Stimulated activated CD8-positive, alpha-beta memory T cell treated with anti-CD3 and anti-CD28 coated beads, Interleukin-7, amount 100 ng/mL, for 24 hours (primary cell): ENCODE measurements at regions not wholly inside any gene's neighbourhood (a gene's known extent, or its start where the extent isn't known, plus 50 kb on each side); places are given as distances from the start of the nearest gene placed in this dataset.

ENCODE experiments used
- DNase-seq: peaks from one replicate; pipeline ENCODE4 v3.0.0-alpha.2; 2020; ENCODE audit warnings: low read depth

DNA sequence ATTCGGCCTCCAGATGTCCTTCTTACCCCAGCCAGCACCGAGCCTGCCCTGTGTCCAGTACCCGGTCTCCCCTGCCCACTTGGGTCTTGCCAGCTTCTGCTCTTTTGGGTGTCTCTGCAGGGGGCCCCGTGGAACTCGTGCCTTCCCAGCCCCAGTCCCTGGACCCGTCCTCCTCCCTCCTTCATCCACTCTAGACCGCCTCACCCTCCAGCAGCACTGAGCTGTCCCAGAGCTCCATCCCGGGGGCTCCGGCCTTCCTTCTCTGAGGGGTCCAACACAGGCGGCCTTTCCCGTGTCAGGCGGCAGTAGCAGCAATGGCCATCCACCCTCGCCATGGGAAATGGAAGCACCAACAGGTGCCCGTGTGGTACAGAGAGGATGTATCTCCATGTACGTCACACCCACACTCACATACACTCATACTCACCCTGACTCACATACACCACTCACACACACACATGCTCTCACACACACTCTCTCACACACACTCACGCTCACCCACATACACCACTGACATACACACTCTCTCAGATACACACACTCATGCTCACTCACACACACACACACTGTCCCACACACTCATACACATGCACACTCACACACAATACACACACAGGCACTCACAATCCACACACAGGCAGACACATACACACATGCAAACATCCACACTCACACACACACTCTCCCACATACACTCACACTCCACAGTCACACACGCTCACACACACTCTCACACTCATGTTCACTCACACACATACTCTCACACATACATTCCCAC, 827.5 kb upstream of the SALL3 start:
- no peak for DNase-seq

DNA sequence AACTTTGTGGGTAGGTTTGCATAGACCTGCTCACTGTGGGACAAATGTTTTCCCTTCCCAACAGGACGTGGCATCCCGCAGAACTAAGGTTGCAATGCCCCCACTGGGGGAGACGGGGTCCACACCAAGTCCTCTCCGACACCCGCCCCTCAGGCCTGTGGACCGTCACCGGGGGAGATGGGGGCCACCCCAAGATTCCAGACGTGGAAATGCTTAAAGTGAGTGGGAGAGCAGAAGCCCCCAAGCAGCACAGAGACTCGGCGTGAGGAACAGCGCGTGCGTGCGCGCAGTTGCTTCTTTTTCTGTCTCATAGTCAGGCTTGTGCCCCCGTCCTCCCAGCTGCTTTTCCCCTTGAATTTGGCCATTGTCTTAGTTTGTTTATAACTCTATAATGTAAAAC, 826.3 kb upstream of the SALL3 start:
- no peak for DNase-seq

DNA sequence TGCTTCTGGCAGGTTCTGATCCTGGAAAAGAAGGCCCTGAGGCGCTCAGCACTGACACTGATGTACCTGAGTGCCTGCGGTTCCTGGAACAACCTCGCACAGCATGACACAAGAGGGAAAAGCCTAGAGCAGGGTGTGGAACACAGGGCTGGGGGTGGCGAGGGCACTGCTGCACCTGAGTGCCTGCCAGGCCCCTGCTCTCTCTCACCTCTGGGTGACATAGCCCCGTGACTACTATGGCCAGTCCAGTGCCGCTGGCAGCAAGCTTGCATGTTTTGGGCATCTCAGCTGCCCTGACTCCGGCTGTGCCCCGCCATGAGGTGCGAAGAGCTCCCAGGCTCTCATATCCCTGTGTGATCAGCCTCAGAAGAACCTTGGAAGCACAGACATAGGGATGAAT, 825.2 kb upstream of the SALL3 start:
- DNase-seq, result no peak

DNA sequence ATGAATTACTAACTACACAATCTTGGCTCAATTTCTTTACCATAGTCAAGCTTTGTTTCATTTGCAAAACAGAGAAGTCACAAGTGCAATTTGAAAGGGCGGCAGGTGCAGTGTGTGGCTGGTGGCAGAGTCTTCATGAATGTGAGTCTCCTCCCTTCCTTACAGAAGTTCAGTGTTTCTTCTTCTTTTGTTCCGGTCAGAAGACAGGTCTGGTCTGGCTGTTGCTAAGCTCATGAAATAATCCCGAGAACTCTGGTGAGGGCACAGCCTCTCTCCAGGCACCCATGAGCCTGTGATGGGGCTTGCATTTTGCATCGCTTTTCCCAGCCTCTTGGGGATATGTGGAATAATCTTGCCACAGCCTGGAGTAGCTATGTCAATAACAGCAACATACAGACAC, 824.8 kb upstream of the SALL3 start:
- no peak for DNase-seq

DNA sequence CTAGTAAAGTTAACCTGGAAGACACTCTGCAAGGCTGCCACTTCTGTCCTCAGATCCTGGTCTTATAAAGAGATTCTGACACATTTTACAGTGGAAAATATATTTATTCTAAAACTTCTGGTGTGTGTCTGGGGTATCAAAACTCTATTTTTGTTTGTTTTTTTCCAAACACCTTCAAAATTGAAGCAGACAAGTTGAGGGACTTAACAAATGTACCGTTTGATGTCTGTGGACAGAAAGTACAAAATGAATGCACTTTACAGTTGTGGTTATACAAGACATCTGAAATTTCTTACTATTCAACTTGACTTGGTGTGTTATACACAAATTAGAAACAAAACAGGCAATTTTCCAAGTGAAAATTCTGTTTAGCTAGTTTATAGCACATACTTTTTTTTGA, 823.2 kb upstream of the SALL3 start:
- no peak for DNase-seq

DNA sequence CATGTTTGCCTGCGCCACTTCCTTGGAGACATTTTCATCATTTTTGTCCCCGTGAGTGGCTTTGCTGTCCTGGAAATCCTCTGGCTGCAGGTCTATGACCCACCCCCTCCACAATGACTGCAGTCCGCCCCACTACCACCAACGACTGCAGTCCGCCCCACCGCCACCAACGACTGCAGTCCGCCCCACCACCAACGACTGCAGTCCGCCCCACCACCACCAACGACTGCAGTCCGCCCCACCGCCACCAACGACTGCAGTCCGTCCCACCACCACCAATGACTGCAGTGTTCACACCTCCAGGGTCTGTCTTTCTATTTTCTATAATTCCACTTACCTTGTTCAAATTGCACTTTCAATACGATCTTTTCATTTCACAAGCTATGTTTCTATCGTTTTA, 820.7 kb upstream of the SALL3 start:
- DNase-seq, result no peak

DNA sequence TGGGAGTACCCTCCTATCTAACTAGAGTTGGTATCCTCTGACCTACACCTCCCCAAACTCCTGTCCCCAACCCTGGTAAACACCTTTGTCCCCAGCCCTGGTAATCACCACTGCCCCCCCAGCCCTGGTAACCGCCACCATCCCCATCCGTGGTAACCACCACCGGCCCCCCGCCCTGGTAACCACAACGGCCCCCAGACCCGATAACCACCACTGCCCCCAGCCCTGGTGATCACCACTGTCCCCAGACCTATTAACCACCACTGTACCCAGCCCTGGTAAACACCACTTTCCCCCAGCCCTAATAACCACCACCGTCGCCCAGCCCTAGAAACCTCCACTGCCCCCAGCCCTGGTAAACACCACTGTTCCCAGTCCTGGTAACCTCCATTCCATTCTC, 820.2 kb upstream of the SALL3 start:
- DNase-seq, result no peak

DNA sequence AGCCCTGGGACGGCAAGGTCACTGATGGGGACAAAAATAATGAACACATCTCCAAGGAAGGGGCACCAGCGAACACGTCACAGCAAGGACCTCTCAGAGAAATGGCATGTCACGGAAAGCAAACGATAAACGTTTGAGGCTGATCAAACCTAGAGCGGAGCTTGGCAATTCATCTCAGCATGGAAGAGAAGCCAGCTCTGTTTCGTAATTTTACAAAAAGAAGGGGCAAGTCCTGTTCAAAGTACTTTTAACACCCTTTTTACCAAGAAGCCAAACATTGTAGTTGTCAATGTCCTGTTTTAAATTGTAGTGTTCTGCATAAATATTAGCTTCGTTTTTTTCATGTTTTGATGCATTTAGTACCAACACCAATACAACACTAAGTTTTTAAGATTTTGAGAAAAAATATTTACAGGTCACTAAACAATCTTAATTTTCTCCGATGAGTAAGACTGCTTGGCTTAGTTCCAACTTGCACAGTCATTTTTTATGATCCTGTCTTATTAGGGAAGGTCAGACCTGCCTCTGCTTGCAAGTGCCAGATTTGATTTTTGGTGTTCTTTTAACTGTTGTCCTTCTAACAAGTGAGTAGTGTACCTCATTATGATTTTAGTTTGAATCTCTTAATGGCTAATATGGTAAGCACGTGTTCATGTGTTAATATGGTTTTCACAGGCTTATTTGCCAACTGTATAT, 818.5 kb upstream of the SALL3 start:
- DNase-seq, result no peak

DNA sequence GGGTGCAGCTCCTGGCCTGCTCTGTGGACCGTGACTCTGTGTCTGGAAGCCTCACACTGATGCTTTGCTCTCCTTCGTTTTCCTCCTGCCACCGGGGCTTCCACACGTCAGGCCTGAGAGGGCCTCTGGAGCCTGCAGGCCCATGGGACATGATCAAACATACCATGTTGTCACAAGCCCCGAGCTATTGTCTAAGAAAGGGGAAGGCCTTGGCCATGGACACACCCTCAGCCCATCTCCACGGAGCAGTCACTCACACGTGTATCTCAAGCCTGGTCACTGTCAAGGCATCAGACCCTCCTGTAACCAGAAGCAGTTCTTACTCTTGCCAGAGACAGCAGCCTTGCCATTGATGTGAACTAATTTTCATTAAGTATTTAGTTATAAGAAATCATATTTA, 814.1 kb upstream of the SALL3 start:
- no peak for DNase-seq

DNA sequence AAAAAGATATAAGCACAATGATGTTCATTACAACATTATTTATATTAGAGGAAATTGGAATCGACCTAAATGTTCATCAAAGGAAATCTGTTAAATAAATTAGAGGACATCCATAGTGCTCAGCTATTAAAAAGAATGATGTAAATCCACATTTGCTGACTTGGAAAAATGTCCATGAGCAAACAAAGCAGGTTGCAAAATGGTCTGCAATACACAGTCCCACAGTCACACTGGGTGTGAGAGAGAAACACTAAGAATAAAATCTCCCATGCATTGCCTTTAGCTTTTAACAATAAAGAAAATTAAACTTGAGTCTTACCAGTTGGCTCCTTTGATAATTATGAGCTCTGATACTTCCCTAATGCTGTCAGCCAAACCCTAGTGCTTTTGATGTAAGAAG, 811.1 kb upstream of the SALL3 start:
- no peak for DNase-seq

DNA sequence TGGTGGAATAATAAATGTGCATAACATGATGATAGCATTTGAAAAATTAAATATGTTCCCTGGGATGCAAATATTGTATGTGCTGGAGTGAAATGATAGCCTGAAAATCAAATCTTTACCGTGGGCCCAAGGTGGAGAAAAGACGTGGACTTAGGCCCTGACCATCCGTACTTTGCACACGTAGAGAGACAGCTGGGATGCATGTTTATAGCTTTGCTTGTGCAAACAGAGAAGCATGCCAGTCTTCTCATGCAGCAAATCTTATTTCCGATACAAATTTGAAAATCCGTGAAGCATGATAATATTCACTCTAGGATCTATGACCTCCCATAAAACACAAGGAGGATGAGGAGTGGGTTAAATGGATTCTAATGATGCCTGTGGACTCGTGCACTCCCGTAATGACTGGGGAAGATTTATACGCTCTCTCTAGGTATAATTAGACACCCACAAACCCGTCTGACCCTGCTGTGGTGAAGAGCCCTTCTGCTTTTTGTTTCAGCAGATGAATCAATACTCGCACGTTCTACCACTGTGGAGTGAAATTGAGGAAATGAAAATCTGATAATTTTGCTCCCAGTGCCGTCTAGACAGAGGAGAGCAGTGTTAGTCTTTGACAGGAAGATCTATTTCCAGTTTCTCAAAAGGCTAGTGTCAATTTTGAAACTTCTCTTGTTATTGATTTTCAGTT, 810.3 kb upstream of the SALL3 start:
- no peak for DNase-seq

DNA sequence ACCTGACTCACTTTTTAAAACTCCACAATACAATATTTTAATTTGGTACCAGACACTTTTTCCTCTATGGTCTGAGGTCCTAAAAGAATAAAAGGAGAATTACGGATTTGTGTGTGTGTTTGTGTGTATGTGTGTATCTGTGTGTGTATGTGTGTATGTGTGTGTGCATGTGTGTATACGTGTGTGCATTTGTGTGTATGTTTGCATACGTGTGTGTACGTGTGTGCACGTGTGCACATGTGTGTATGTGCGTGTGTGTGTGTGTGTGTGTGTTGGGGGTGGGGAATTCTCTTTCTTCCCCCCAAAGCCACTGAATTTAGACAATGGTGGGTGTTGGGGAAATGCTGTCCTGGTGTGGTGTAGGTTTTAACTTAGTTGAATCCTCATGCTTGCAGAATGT, 807.7 kb upstream of the SALL3 start:
- no peak for DNase-seq

DNA sequence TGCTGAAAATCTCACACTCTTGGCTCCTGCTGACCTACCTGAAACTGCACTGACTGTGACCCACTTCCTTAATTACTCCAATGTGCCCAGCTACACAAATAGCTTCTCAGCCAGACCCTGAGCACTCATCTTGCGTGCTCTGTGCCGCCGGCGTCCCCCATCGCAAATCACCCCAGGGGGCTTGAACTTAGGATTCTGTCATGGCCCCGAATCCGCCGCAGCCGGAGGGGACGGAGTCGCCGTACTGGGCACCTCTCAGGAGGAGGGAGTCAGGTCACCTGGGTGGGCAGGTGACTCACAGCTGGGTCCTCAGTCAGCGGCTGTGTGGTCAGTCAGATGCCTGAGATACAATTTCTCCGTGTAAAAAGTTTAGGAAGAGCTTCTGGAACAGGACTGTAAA, 804.9 kb upstream of the SALL3 start:
- DNase-seq, result no peak

DNA sequence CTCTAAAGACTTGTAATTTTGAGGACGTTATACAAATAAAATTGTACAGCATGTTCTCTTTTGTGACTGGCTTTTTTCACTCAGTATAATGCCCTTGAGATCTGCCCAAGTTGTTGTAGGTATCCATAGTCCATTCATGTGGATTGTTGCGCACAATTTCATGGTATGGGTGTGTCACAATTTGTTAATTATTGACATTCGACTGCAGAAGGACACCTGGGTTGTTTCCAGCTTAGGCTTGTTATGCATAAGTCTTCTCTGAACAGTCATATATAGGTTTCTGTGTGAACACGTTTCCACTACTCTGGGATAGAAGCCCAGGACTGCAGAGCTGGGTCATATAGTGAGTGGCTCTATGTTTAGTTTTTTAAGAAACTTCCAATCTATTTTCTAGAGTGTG, 800.8 kb upstream of the SALL3 start:
- no peak for DNase-seq

DNA sequence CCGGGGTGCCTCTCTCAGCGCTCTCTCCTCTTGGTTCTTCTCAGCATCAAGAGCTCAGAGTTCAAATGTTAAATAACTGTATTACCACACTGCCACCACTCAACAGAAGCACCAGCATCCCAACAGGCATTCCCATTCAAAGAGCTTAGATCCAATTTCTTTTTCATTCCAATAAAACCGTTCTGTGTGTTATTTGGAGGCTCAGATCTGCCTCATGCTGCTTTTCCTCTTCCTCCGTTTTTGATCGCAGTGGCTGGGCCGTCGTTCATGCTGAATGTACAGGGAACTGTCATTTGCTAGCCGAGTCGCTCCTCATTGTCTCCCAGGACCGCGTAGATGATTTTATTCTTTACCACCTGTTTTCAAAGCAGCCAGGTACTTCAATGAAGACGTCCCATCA, 798.9 kb upstream of the SALL3 start:
- DNase-seq, result no peak

DNA sequence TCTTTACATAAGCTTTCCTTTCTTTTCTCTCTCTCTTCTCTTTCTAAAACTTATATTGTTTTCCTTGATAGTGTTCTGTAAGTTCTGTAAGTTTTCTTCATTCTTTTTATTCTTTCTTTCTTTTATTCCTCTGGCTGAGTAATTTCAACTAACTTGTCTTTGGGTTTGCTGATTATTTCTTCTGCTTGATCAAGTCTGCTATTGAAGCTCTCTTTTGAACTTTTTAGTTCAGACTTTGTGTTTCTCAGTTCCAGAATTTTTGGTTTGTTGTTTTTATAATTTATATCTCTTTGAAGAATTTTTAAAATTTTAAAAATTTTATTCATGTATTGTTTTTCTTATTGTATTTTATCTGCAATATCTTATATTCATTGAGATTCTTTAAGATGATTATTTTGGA, 795.8 kb upstream of the SALL3 start:
- no peak for DNase-seq

DNA sequence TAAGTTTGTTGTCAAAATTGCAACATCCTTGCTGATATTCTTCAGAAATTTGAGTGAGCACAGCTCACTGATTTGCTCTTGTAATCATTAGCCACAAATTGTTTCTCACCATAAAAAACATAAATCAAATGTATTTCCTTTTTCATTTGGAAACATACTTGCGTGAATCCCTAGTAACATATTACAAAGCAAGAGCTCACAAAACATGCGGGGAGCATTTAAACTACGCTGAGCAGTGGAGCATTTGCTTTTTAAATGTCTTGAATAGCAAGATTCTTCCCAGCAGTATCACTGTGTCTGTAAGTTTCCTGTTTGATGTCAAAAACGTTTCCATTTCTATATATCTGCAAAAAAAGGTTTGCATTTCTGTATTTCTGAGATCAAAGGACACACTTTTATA, 788.3 kb upstream of the SALL3 start:
- no peak for DNase-seq

DNA sequence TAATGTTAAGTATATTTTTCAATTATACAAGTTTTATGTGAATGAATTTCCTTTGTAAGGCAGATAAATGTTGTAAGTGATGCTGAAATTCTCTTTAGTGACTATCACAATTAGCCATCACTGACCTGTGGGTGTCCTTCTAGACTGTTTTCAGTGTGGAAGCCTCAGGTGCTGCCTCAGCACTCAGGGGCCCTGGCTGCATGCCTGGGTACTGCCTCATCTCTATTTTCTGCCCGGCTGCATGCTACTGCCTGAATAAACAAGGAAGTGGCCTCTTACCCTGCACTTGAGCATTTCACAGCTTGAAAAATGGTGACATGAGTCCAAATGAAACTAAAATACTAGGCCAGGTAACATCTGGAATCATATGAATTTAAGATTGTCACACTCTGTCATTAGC, 787.6 kb upstream of the SALL3 start:
- DNase-seq, result no peak

DNA sequence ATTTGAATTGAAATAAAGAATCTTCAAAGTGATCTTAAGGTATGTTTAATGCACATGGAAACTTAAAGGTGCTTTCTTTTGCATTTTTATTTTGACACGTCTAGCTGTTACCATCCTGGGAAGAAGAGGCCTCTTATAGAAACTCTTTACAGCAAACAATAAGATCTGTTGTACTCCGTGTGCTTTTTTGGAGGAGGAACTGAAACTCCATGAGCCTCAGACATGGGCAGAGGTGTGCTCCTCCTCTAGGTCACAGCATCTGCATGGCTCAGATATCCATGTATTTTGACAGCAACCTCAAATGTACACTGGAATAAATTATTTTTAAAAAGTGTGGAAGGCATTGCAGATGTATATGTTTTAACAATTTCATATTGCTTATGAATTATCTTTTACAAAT, 783.3 kb upstream of the SALL3 start:
- no peak for DNase-seq

DNA sequence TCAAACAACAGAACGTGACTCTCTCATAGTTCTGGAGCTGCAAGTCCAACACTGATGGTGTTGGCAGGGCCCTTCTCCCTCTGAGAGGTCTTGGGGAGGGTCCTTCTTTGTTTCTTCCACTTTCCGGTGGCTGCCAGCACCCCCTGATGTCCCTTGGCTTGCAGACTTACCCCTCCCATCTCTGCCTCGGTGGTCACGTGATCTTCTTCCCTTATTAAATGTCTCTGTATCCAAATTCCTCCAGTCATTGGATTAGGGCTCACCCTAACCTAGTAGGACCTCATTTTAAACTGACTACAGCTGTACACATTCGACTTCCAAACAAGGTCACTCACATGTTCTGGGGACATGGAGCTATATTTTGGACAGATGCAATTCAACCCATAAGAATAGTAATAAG, 780.6 kb upstream of the SALL3 start:
- DNase-seq, result no peak

DNA sequence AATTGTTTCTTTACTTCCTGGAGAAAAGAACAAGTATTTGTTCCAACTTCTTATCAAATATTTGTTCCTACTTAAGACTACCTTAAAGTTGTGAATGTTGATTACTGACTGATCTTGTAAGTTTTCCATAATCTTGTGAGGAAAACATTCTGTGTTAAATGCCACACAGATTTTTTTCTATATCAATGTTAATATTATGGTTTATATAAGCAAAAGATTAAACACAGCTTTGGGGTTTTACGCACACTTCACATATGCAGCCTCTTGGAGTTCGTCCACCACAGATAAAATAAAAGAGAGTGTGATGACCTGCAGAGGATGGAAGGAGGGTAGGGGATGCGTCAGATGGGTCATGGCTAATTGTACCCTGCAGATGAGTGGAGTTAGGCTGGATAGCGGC, 780.0 kb upstream of the SALL3 start:
- DNase-seq, result no peak

DNA sequence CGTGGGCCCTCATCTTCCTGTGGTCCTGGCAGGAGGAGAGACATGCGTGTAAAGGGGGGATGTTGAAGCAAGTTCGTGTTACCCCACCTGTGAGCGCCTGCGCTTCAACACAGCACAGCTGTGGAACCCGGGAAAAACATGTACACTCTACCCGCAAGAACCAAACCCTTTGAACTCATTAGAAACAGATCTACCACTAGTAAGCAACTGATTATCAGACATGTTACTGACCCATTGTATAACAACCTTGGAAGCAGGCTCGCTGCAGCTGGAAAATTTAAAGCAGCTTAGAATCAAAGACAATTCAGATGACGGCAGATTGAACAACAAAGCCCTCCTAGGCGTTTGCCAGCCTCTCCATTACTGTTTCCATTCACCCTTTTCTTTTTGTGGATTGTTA, 771.7 kb upstream of the SALL3 start:
- DNase-seq, result no peak

DNA sequence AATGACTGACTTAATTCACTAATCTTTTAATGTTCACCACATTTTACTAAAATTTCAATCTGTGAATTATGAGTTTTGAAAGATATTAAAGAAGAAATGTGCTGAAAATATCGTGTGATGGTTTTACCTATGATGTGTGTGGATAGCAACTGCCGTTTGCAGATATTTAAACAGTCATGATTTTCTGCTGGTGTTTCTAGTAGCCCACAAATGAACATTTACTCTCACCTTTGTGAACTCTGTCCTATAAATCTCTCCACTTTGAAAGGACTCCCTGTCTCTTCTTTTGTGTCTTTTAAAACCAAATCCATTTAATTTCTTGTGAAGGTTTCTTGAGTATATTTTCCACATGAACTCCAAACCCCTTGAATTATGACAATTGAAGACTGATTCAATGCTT, 771.2 kb upstream of the SALL3 start:
- DNase-seq, result no peak
